Neural cell (in vitro differentiated cells): ENCODE measurements at regions not wholly inside any gene's neighbourhood (a gene's known extent, or its start where the extent isn't known, plus 50 kb on each side); places are given as distances from the start of the nearest gene placed in this dataset.

Source experiments
- H2AFZ ChIP-seq: fragments of 200-600, 300-800 bp; sonication (generic), shearing (Covaris generic); 2 replicates; pipeline ENCODE4 v1.6.0; 2014; ENCODE audit warnings: low read depth, mild to moderate bottlenecking, antibody characterized with exemption, low read length, moderate library complexity
- H3F3A ChIP-seq: fragments of 200-600 bp; shearing (Covaris generic); 2 replicates; pipeline ENCODE4 v1.6.1; 2016; ENCODE audit warnings: mild to moderate bottlenecking, moderate library complexity, mixed read lengths, antibody characterized with exemption, low read length; ENCODE audit not compliant: insufficient read depth, poor library complexity, severe bottlenecking
- H3K27ac ChIP-seq: fragments of 200-600, 300-800 bp; sonication (generic), shearing (Covaris generic); 2 replicates; pipeline ENCODE4 v1.5.1; 2014; ENCODE audit warnings: mild to moderate bottlenecking, low read length, moderate library complexity
- H3K27me3 ChIP-seq: fragments of 300-800, 200-600 bp; sonication (generic), shearing (Covaris generic); 2 replicates; pipeline ENCODE4 v1.6.0; 2014; ENCODE audit warnings: mild to moderate bottlenecking, low read depth, low read length, moderate library complexity; ENCODE audit not compliant: insufficient read depth
- H3K36me3 ChIP-seq: fragments of 300-800, 200-600 bp; sonication (generic), shearing (Covaris generic); 2 replicates; pipeline ENCODE4 v1.5.1; 2014; ENCODE audit warnings: mild to moderate bottlenecking, antibody characterized with exemption, low read length, moderate library complexity; ENCODE audit not compliant: insufficient read depth
- H3K4me2 ChIP-seq: fragments of 300-800, 200-600 bp; sonication (generic), shearing (Covaris generic); 2 replicates; pipeline ENCODE4 v1.6.0; 2014; ENCODE audit warnings: mild to moderate bottlenecking, low read length
- H3K4me3 ChIP-seq: fragments of 300-800, 200-600 bp; sonication (generic), shearing (Covaris generic); 2 replicates; pipeline ENCODE4 v1.5.1; 2014; ENCODE audit warnings: mild to moderate bottlenecking, low read length, moderate library complexity
- H3K79me2 ChIP-seq: fragments of 200-600 bp; shearing (Covaris generic); replicated peaks from 2 replicates; pipeline ENCODE4 v1.6.0; 2014; ENCODE audit warnings: mild to moderate bottlenecking, low read length, moderate library complexity; ENCODE audit not compliant: insufficient read depth
- H3K9ac ChIP-seq: fragments of 300-800, 200-600 bp; sonication (generic), shearing (Covaris generic); 2 replicates; pipeline ENCODE4 v1.6.1; 2016; ENCODE audit warnings: mild to moderate bottlenecking, low read length, mixed read lengths
- H3K9me2 ChIP-seq: fragments of 200-600 bp; shearing (Covaris generic); 2 replicates; pipeline ENCODE4 v1.6.1; 2016; ENCODE audit warnings: mild to moderate bottlenecking, low read length, mixed read lengths; ENCODE audit not compliant: insufficient read depth
- H3K9me3 ChIP-seq: fragments of 200-600, 300-800 bp; sonication (generic), shearing (Covaris generic); 2 replicates; pipeline ENCODE4 v1.6.1; 2016; ENCODE audit warnings: mild to moderate bottlenecking, mixed run types, low read length, moderate library complexity, mixed read lengths
- H4K20me1 ChIP-seq: fragments of 200-600 bp; shearing (Covaris generic); 2 replicates; pipeline ENCODE4 v1.6.1; 2016; ENCODE audit warnings: mild to moderate bottlenecking, mixed run types; ENCODE audit not compliant: insufficient read depth
- EP300 ChIP-seq: fragments of 450-650 bp; conservative IDR thresholded peaks from 2 replicates; pipeline ENCODE4 v1.6.1; 2014; ENCODE audit warnings: antibody characterized with exemption, mild to moderate bottlenecking, moderate library complexity; ENCODE audit not compliant: poor library complexity, severe bottlenecking
- EZH2 ChIP-seq: fragments of 200-600, 300-800 bp; shearing (Covaris generic), sonication (generic); IDR thresholded peaks from 2 replicates; pipeline ENCODE4 v1.6.1; 2014; ENCODE audit warnings: antibody characterized with exemption, low read length, borderline replicate concordance, mild to moderate bottlenecking; ENCODE audit not compliant: insufficient read depth, poor library complexity, severe bottlenecking
- MXI1 ChIP-seq: fragments of 450-650 bp; conservative IDR thresholded peaks from 2 replicates; pipeline ENCODE4 v1.6.1; 2014; ENCODE audit warnings: antibody characterized with exemption, mild to moderate bottlenecking; ENCODE audit not compliant: poor library complexity, severe bottlenecking
- POLR2AphosphoS5 ChIP-seq: IDR thresholded peaks from 2 replicates; pipeline ENCODE4 v1.6.1; 2012
- RAD21 ChIP-seq: fragments of 450-650 bp; conservative IDR thresholded peaks from 2 replicates; pipeline ENCODE4 v1.6.1; 2014; ENCODE audit warnings: antibody characterized with exemption, mild to moderate bottlenecking, moderate library complexity
- SMC3 ChIP-seq: fragments of 450-650 bp; conservative IDR thresholded peaks from 2 replicates; pipeline ENCODE4 v1.6.1; 2014; ENCODE audit warnings: antibody characterized with exemption, mild to moderate bottlenecking, moderate library complexity; ENCODE audit not compliant: poor library complexity
- TAF1 ChIP-seq: IDR thresholded peaks from 2 replicates; pipeline ENCODE4 v1.6.1; 2012; ENCODE audit warnings: low read depth
- TF ChIP-seq, protein P1 (sequence below): fragments of 450-650 bp; IDR thresholded peaks from 2 replicates; pipeline ENCODE4 v1.5.1; 2014; ENCODE audit warnings: antibody characterized with exemption, mild to moderate bottlenecking, moderate library complexity; ENCODE audit not compliant: poor library complexity, severe bottlenecking
- TF ChIP-seq, protein P2 (sequence below): IDR thresholded peaks from 2 replicates; pipeline ENCODE4 v1.6.1; 2012; ENCODE audit warnings: borderline replicate concordance

DNA sequence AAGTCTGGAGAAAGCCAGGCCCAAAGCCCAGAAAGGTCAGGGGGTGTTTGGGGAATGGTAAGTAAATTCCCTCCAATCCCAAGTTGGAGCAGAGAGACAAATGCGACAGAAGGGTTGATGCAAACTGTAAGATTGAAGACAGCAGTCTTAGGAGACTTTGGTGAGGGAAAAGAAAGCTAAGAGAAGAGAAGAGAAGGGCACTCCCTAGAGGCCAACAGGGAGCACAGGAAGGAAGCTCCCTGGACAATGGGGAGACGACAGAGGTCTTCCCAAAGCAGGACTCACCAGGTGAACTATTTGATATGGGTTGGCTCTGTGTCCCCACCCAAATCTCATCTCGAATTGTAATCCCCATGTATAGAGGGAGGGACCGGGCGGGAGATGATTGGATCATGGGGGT, 151.5 kb downstream of the KIF20B start:
- Histone ChIP-seq H3K4me3 (no peak overlapping the region), H2AFZ (no peak overlapping the region), H3K27ac (no peak overlapping the region), H3K27me3 (no peaks in the 10 kb centered on the region), H3K9ac (no peak overlapping the region), H3F3A (no peaks in the 10 kb centered on the region), H3K36me3 (no peaks in the 10 kb centered on the region), H4K20me1 (no peaks in the 10 kb centered on the region), H3K4me2 (no peak overlapping the region), H3K9me3 (no peaks in the 10 kb centered on the region), H3K9me2 (no peaks in the 10 kb centered on the region), H3K79me2 (no peaks in the 10 kb centered on the region)
- TF ChIP-seq, protein P1, sequence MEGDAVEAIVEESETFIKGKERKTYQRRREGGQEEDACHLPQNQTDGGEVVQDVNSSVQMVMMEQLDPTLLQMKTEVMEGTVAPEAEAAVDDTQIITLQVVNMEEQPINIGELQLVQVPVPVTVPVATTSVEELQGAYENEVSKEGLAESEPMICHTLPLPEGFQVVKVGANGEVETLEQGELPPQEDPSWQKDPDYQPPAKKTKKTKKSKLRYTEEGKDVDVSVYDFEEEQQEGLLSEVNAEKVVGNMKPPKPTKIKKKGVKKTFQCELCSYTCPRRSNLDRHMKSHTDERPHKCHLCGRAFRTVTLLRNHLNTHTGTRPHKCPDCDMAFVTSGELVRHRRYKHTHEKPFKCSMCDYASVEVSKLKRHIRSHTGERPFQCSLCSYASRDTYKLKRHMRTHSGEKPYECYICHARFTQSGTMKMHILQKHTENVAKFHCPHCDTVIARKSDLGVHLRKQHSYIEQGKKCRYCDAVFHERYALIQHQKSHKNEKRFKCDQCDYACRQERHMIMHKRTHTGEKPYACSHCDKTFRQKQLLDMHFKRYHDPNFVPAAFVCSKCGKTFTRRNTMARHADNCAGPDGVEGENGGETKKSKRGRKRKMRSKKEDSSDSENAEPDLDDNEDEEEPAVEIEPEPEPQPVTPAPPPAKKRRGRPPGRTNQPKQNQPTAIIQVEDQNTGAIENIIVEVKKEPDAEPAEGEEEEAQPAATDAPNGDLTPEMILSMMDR: no peak
- TF ChIP-seq, protein P2, sequence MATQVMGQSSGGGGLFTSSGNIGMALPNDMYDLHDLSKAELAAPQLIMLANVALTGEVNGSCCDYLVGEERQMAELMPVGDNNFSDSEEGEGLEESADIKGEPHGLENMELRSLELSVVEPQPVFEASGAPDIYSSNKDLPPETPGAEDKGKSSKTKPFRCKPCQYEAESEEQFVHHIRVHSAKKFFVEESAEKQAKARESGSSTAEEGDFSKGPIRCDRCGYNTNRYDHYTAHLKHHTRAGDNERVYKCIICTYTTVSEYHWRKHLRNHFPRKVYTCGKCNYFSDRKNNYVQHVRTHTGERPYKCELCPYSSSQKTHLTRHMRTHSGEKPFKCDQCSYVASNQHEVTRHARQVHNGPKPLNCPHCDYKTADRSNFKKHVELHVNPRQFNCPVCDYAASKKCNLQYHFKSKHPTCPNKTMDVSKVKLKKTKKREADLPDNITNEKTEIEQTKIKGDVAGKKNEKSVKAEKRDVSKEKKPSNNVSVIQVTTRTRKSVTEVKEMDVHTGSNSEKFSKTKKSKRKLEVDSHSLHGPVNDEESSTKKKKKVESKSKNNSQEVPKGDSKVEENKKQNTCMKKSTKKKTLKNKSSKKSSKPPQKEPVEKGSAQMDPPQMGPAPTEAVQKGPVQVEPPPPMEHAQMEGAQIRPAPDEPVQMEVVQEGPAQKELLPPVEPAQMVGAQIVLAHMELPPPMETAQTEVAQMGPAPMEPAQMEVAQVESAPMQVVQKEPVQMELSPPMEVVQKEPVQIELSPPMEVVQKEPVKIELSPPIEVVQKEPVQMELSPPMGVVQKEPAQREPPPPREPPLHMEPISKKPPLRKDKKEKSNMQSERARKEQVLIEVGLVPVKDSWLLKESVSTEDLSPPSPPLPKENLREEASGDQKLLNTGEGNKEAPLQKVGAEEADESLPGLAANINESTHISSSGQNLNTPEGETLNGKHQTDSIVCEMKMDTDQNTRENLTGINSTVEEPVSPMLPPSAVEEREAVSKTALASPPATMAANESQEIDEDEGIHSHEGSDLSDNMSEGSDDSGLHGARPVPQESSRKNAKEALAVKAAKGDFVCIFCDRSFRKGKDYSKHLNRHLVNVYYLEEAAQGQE: no peak
- TF ChIP-seq POLR2AphosphoS5 (no peak), RAD21 (no peak), EP300 (no peak), EZH2 (no peak), MXI1 (no peak), SMC3 (no peak), TAF1 (no peak)

DNA sequence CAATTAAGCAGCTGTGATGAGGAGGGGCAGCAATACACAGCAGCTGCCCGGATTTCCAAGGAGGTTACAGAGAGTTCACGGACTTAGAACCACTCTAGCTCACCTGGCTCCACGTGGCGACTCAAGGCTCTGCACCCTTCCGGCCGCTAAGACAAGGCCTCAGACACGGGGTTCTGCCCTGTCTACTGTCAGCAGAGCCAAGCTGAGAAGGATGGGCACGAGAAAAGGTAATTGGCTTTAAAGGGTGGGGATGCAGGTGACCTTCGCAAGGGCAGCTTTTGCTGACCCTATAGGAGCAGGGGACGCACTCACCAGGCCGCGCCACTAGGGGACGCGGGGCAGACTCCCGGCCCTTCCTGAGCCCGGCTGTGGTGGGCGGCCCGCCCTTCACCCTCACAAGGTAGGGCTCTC, 152.4 kb downstream of the KIF20B start:
- Histone ChIP-seq H3K4me2 (no peak overlapping the region), H3K4me3 (no peak overlapping the region), H3K79me2 (no peaks in the 10 kb centered on the region), H3K27ac (no peak overlapping the region), H2AFZ (no peak overlapping the region), H3K9ac (no peak overlapping the region), H3F3A (no peaks in the 10 kb centered on the region), H3K36me3 (no peaks in the 10 kb centered on the region), H3K9me3 (no peaks in the 10 kb centered on the region), H3K27me3 (no peaks in the 10 kb centered on the region), H3K9me2 (no peaks in the 10 kb centered on the region), H4K20me1 (no peaks in the 10 kb centered on the region)
- TF ChIP-seq, protein P1: no peak
